ENCODE measurements at regions not wholly inside any gene's neighbourhood (a gene's known extent, or its start where the extent isn't known, plus 50 kb on each side); places are given as distances from the start of the nearest gene placed in this dataset.

GRCh38 chr22:48450188-48450825 lies 1377.4 kb downstream of the BRD1 start:
- DNase-seq: no peak

DNA sequence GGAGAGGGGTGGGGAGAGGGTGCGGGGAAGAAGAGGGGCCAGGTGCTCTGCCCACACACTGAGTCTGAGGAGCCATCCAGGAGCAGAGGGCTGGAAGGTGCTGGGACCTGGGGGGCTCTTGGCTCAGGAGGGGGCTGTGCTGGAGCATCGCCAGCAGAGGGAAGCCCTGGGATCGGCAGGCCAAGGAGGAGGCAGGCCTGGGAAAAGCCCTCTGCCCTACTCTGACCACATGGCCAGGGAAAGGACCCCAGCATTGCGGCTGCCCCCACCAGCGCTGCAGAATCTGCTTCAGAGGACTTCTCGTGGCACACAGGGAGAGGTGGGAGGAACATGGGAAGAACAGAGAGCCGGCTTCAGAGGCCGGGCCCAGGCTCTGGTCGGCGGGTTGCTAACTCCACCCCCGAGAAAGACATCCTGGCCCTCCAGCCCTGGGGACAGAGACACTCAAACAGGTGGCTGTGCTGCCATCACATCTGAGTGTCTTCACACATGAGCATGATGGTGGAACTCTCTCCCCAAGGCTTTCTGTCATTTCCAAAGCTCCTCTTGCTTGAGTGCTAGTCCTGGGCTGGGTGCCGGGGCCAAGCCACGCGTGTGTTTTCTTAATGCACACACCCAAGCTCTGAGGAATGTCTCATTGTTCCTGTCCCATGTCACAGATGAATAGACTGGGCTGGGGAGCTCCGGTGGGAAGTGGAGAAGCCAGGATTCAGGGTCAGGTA lies 1378.0 kb downstream of the BRD1 start:
- DNase-seq: no peak

GRCh38 chr22:48448821-48449220 lies 1378.9 kb downstream of the BRD1 start:
- no peak for DNase-seq

DNA sequence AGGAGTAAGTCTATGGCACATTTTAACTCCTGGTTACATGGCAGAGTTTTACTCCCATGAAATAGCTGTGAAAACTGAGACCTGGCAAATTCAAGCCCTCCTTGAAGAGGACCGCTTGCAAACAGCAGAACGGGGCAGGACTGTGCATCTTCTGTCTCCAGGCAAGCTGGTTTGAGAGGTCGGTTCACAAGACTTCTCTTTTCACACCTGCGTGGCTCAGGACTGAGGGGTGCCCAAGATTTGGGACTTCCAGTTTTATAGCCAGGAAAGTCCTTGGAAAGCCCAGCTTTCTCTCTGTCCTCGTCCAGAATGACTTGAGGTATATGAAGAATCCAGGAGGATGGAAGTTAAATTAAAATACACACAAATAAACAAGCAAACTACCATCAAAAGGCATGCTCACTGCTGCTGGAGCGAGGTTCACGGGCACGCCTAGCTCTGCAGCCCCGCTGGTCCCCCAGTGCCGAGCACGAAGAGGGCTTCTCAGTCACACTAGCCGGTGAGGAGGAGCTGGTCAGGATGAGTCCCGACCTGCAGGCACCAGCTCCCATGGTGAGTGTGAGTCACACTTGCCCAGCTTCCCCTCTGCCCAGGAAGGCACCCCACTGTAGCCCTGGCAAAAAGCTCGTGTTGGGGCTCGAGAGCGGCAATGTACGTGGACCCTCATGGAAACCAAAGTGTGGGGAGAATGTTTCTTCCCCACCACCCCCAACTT lies 1382.4 kb downstream of the BRD1 start:
- no peak for DNase-seq

- DNase-seq: no peak
Observed at GRCh38 chr22:48444320-48445112, 1383.2 kb downstream of the BRD1 start.

DNA sequence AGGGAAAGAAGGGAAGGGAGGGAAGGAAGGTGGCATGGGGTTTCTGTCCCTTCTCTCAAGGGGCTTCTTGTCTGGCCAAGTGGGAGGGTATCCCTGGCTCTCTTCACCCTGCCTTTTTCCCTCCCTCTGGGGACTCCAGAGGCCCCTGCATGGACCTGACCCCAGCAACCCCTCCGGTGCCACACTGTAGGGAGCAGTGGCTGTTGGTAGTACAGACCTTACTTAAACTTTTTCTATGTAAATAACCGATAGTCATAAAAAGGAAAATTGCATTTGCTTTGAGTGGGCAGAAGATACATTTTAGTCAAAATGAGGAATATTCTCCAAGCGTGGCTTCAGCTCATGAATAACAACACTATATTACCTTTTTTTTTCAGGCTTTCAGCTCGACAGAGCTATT lies 1384.0 kb downstream of the BRD1 start:
- DNase-seq: no peak

DNA sequence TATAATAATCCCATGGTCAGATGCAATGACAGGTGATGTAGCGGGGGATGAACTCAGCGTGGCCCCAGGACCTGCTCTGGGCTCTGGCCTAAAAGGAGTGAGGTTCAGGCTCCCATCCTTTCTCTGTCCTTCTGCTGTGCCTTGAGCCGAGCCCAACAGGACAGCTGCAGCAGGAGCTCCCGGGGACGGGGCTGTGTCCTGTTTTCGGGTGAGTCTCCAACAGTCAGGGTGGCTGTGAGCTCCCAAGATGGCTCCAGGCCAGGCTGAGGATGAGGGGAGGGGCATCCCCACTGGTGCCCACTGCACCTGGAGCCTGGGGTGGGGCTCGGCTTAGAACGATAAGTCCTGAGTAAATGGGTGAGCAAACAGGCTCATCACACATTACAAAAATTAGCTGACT lies 1385.0 kb downstream of the BRD1 start:
- no peak for DNase-seq

DNA sequence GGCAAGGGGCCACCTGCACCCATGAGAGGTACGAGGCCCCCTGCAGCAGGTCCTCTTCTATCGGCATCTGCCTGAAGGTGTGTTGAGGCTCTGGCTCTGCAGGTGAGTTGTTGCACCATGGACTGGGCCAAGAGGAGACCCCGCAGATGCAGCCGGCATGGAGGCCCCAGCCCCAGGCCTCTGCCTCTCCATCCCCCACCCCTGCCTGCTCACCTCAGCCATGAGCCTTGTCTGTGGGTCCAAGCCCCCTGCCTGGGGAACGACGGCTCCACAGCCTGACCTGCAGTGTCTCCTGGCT lies 1386.2 kb downstream of the BRD1 start:
- no peak for DNase-seq

DNA sequence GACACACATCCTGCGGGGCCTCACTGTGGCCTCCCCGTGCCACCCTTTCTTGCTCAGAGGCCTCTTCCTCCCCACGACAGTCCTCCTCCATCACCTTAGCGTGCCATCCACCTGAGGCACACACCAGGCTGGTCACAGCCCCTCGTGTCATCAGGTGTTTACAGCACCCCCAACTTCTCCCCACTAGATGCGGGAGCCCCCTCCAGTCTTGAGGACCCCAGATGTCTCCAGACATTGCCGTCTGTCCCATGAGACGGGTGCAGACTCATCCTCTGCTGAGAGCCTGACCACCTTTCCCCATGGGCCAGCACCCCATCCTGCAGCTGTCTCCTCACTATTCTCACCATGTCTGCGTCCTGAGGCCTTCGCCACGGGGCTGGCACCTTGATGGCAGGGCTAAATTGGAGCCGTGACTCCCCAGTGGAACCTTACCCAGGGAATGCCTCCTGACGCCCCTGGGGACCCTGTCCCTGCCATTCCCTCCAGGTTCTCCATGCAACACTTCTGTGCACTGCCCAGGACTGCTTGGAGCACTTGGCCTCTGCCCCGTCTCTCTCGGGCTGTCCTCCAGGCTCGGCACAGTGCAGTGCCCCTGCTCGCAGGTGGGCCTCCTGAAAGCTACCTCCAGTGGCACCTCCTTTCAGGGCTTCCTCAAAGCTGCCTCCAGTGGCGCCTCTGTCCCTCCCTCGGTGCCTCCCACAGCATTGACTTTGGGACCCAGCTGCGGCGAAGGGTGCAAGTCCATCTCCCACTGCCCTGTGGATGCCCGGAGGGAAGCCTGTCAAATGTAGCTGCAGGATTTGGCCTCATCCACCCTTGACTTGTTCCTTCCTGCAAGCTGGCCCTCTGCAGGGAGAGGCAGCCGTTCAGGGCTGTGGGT lies 1386.8 kb downstream of the BRD1 start:
- no peak for DNase-seq

DNA sequence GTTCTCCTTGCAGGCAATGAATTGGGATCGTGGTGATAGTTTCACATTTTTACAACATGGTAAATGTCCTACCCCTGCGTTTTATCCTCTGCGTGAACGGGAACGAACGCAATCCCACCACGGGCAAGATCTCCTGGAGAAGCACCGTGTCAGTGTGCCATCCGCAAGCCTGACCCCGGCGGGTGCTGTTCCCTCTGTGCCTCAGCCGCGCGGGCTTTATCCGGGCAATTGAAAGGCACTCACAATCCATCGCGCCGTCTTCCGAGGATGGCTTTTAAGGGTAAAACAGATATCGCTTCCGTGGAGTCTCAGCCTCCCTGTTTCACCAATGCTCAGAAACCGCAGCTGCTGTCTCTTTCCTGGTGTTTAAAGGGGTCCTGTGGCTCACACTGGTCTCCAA lies 1387.5 kb downstream of the BRD1 start:
- no peak for DNase-seq

- no peak for DNase-seq
Observed at GRCh38 chr22:48439560-48440135, 1388.0 kb downstream of the BRD1 start.

DNA sequence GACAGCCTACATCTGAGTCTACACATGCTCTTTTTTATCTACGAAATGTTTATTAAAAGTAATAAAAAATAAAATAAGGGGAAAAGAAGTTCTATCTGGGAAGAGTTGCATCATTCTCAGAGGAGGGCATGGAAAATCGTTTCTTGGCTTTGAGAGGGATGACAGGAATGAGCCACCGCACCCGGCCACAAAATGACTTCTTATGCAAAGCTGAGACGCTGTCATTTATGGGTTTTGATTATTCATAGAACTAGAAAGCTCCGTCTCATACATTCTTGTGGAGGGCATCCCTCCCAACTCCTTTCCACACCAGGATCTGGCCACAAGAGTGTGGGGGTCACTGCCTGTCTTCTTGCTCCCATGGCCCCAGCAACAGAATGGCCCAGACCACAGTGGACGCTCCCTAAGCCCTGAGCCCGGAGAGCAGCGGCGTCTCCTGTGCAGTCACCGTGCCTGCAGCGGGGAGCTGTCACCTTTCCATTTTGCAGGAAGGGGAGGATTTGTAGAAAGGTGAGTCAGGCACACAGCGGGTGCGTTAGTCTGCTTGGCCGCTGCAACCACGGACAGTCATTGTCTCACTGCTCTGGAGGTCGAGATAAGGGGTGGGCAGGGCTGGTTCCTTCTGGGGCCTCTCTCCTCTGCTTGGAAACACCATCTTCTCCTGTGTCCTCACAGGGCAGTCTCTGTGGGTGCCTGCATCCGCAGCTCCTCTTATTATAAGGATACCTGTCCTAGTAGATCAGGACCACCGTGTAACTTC lies 1388.7 kb downstream of the BRD1 start:
- no peak for DNase-seq

DNA sequence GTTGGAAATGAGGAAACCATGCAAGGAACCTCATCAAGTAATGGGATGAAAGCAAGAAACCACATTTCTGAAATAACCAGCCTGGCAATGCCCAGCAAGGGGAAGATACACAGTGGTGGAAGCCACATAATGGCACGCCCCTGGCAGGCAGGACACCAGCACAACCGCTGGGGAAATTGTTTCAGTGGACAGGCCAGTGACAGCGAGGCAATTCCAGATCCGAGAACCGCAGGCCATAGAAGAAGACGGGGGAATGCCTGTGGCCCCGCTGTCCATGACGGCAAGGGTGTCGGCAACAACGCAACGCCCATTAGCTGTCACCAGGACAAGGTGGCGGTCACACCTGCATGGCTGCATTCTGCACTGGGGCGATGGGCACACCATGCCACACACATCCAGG lies 1389.6 kb downstream of the BRD1 start:
- no peak for DNase-seq

GRCh38 chr22:48436201-48436931 lies 1391.3 kb downstream of the BRD1 start:
- DNase-seq: no peak

- no peak for DNase-seq
Observed at GRCh38 chr22:48434868-48435250, 1392.8 kb downstream of the BRD1 start.

GRCh38 chr22:48434156-48434867 lies 1393.4 kb downstream of the BRD1 start:
- DNase-seq: no peak

GRCh38 chr22:48433647-48434046 lies 1394.0 kb downstream of the BRD1 start:
- DNase-seq: no peak

GRCh38 chr22:48432781-48433518 lies 1394.7 kb downstream of the BRD1 start:
- DNase-seq: no peak

Data from stimulated activated CD4-positive, alpha-beta T cell treated with anti-CD3 and anti-CD28 coated beads, Interleukin-12 subunit alpha, Interleukin-12 subunit beta, amount 100 ng/mL, for 4 hours (primary cell).